Stomach (tissue), 8 donors: ENCODE measurements at regions not wholly inside any gene's neighbourhood (a gene's known extent, or its start where the extent isn't known, plus 50 kb on each side); places are given as distances from the start of the nearest gene placed in this dataset.

ENCODE experiments used
- DNase-seq, 2 donors: peaks; one replicate each; pipeline versions ENCODE4 v3.0.0 to v3.0.0-alpha.2; 2013 to 2019
- H3K27ac ChIP-seq, 5 donors: fragments of 200-600 bp in 4 of 5; sonication (generic) in 4 of 5; one replicate each; pipeline ENCODE4 v1.5.1; 2013 to 2019; ENCODE audit warnings: mild to moderate bottlenecking in 1 of 5, moderate library complexity in 1 of 5
- H3K27me3 ChIP-seq, 3 donors: fragments of 200-600 bp; sonication (generic); one replicate each; pipeline ENCODE4 v1.5.1; 2017 to 2019; ENCODE audit warnings: mixed run types in 1 of 3
- H3K36me3 ChIP-seq, 4 donors: fragments of 200-600 bp; sonication (generic); 1 replicate in 3 of 4; 2 replicates in 1 of 4; pipeline ENCODE4 v1.5.1; 2016 to 2019
- H3K4me1 ChIP-seq, 4 donors: fragments of 200-600 bp; sonication (generic); one replicate each; pipeline ENCODE4 v1.5.1; 2016 to 2019
- H3K4me3 ChIP-seq, 4 donors: fragments of 200-600 bp; sonication (generic) in 3 of 4; one replicate each; pipeline ENCODE4 v1.5.1; 2016 to 2019; ENCODE audit warnings: mild to moderate bottlenecking in 1 of 4
- H3K9me3 ChIP-seq, 4 donors: fragments of 200-600 bp; sonication (generic); one replicate each; pipeline ENCODE4 v1.5.1; 2016 to 2019
- CTCF ChIP-seq, 7 experiments: fragments of 450-650 bp in 4 of 7; fragments of 200-600 bp in 3 of 7; sonication (generic) in 3 of 7; IDR thresholded peaks; one replicate each; pipeline ENCODE4 v1.5.1; 2016 to 2019; ENCODE audit warnings: antibody characterized with exemption in 7 of 7, control low read depth in 2 of 7, mild to moderate bottlenecking in 1 of 7
- EP300 ChIP-seq: sonication (generic); formaldehyde crosslinking; IDR thresholded peaks from one replicate; pipeline ENCODE4 v1.6.1; 2017; ENCODE audit warnings: antibody characterized with exemption
- POLR2A ChIP-seq, 4 donors: fragments of 450-650 bp; IDR thresholded peaks; one replicate each; pipeline ENCODE4 v1.6.1; 2016; ENCODE audit warnings: antibody characterized with exemption in 4 of 4, control low read depth in 2 of 4, mild to moderate bottlenecking in 1 of 4, moderate library complexity in 1 of 4
- POLR2AphosphoS5 ChIP-seq, 3 donors: sonication (generic); formaldehyde crosslinking; IDR thresholded peaks; one replicate each; pipeline ENCODE4 v1.6.1; 2016; ENCODE audit warnings: antibody characterized with exemption in 3 of 3
- WGBS, 5 donors: extraction: QIAGEN DNeasy Blood & Tissue Kit in 3 of 5; methylation state at CpG; one replicate each; pipeline versions ENCODE4 v1.1.5 to v1.1.7; 2013 to 2018; 5-methylcytosine and 5-hydroxymethylcytosine counted together
- intact Hi-C: fragments of 100-400 bp; cut with DNase I; formaldehyde crosslinking; loops from one replicate; pipeline ENCODE4 v1.15.1; 2023; ENCODE audit warnings: low total_unique reads
- donor health status: healthy with polysubstance abuse.
- donor health status: Bipolar disorder and iron deficiency.
- donor health status: healthy.

- intact Hi-C loops = no loop called here
- DNase-seq = no peak
- no peaks in the 10 kb centered on the region for H3K27me3 ChIP-seq
- peaks cover 0 to 26% (median 14%) of the 10 kb centered on the region in 4 donors for H3K4me1 ChIP-seq
- 82 to 93% (median 85%) methylated on average over 1 of the region's 1 CpG for WGBS, 5 donors
- no peak overlapping the region for H3K4me3 ChIP-seq
- peak overlapping the region in 2 of 5 donors; percentile 16 to 44 for H3K27ac ChIP-seq
- TF ChIP-seq CTCF (IDR thresholded peaks at IDR 0.05) = no peak
- no peak for TF ChIP-seq POLR2AphosphoS5 (IDR thresholded peaks at IDR 0.05)
- no peak for TF ChIP-seq EP300
- no peaks in the 10 kb centered on the region for H3K36me3 ChIP-seq
- no peaks in the 10 kb centered on the region for H3K9me3 ChIP-seq
Measured at GRCh38 chr3:102141928-102142239, 292.6 kb downstream of the NFKBIZ start.

GRCh38 chr3:102142379-102143060 lies 292.3 kb upstream of the ZPLD1 start:
- Histone ChIP-seq H3K9me3 (no peaks in the 10 kb centered on the region), H3K4me3 (no peak overlapping the region), H3K27me3 (no peaks in the 10 kb centered on the region), H3K4me1 (peaks cover 0 to 26% (median 14%) of the 10 kb centered on the region in 4 donors), H3K36me3 (no peaks in the 10 kb centered on the region), H3K27ac (peak overlapping the region in 1 of 5 donors; percentile 20)
- no peak for TF ChIP-seq CTCF (IDR thresholded peaks at IDR 0.05)
- 69 to 76% (median 75%) methylated on average over 2 of the region's 2 CpGs for WGBS, 5 donors
- peak in 1 of 2 donors; percentile 21 for DNase-seq
- intact Hi-C loops = no loop called here

- Histone ChIP-seq H3K9me3 (no peaks in the 10 kb centered on the region), H3K4me3 (no peak overlapping the region), H3K4me1 (peaks cover 0 to 26% (median 14%) of the 10 kb centered on the region in 4 donors), H3K27me3 (no peaks in the 10 kb centered on the region), H3K27ac (no peak overlapping the region), H3K36me3 (no peaks in the 10 kb centered on the region)
- WGBS, 5 donors = 93 to 100% (median 96%) methylated on average over 1 of the region's 1 CpG
- TF ChIP-seq POLR2AphosphoS5 (IDR thresholded peaks at IDR 0.05) = no peak
- TF ChIP-seq CTCF (IDR thresholded peaks at IDR 0.05) = no peak
- TF ChIP-seq POLR2A (IDR thresholded peaks at IDR 0.05) = no peak
- no peak for TF ChIP-seq EP300
- intact Hi-C loops = no loop called here
- DNase-seq = no peak
Measured at GRCh38 chr3:102143536-102143935, 291.3 kb upstream of the ZPLD1 start.

GRCh38 chr3:102144063-102144462 lies 290.8 kb upstream of the ZPLD1 start:
- no peak overlapping the region for H3K4me3 ChIP-seq
- peaks cover 0 to 26% (median 14%) of the 10 kb centered on the region in 4 donors for H3K4me1 ChIP-seq
- DNase-seq = no peak
- no peaks in the 10 kb centered on the region for H3K36me3 ChIP-seq
- no peaks in the 10 kb centered on the region for H3K27me3 ChIP-seq
- no peak overlapping the region for H3K27ac ChIP-seq
- H3K9me3 ChIP-seq = no peaks in the 10 kb centered on the region
- WGBS, 5 donors = 67 to 82% (median 74%) methylated on average over 3 of the region's 3 CpGs
- intact Hi-C loops = no loop called here
- TF ChIP-seq POLR2AphosphoS5 (IDR thresholded peaks at IDR 0.05) (no peak), POLR2A (IDR thresholded peaks at IDR 0.05) (no peak), CTCF (IDR thresholded peaks at IDR 0.05) (no peak), EP300 (no peak)
